ENCODE measurements at regions not wholly inside any gene's neighbourhood (a gene's known extent, or its start where the extent isn't known, plus 50 kb on each side); places are given as distances from the start of the nearest gene placed in this dataset.
"Not testable (repeated sequence)": the region's sequence is repeated elsewhere in the genome, so short reads cannot be mapped to it uniquely, and the experiment has no call there.

GRCh38 chr2:215552144-215552580 lies 116.3 kb upstream of the FN1 start:
- Mint-ChIP-seq H3K36me3 (ENCODE audit: low read depth) (no peaks in the 10 kb centered on the region), H3K27ac (no peak overlapping the region), H3K4me1 (ENCODE audit: low read depth) (no peaks in the 10 kb centered on the region), H3K27me3 (peaks cover 15% of the 10 kb centered on the region), H3K4me3 (no peak overlapping the region), H3K9me3 (no peaks in the 10 kb centered on the region)
- intact Hi-C loops (cut with micrococcal nuclease), result no loop called here

GRCh38 chr2:215550331-215550730 lies 114.5 kb upstream of the FN1 start:
- H3K9me3 Mint-ChIP-seq, result no peaks in the 10 kb centered on the region

GRCh38 chr2:215548714-215549113 lies 112.8 kb upstream of the FN1 start:
- no peak overlapping the region for H3K4me3 Mint-ChIP-seq
- H3K9me3 Mint-ChIP-seq, result no peaks in the 10 kb centered on the region
- no peak overlapping the region for H3K27ac Mint-ChIP-seq
- peaks cover 14% of the 10 kb centered on the region for H3K27me3 Mint-ChIP-seq
- H3K36me3 Mint-ChIP-seq (ENCODE audit: low read depth), result no peaks in the 10 kb centered on the region
- intact Hi-C loops (cut with micrococcal nuclease), result no loop called here
- H3K4me1 Mint-ChIP-seq (ENCODE audit: low read depth), result peaks cover 1% of the 10 kb centered on the region

More at GRCh38 chr2:215550331-215550730, 114.5 kb upstream of the FN1 start:
- H3K4me3 Mint-ChIP-seq, result no peak overlapping the region
- no peaks in the 10 kb centered on the region for H3K4me1 Mint-ChIP-seq (ENCODE audit: low read depth)
- intact Hi-C loops (cut with micrococcal nuclease), result no loop called here
- H3K36me3 Mint-ChIP-seq (ENCODE audit: low read depth), result no peaks in the 10 kb centered on the region
- peaks cover 14% of the 10 kb centered on the region for H3K27me3 Mint-ChIP-seq
- no peak overlapping the region for H3K27ac Mint-ChIP-seq

DNA sequence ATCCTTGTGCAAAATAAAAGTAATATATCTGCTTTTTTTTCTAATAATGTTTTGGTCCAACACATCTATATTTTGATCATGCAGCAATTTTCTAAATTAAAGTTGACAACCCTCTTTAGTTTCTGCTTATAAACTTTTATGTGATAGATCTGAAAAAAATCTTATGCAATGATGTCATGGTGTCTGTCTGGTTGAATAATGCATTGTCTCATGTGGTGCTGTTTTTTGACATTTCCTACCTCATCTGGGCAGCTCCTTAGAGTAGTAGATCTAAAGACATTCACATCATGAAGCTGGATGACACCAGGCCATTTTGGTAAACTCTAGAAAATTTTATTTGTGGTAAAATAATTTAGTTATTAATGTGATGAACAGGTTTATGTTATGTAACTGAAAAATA lies 106.8 kb upstream of the FN1 start:
- Mint-ChIP-seq H3K27me3 (peaks cover 15% of the 10 kb centered on the region), H3K27ac (no peak overlapping the region), H3K36me3 (ENCODE audit: low read depth) (no peaks in the 10 kb centered on the region), H3K9me3 (peaks cover 6% of the 10 kb centered on the region), H3K4me3 (no peak overlapping the region), H3K4me1 (ENCODE audit: low read depth) (peaks cover 8% of the 10 kb centered on the region)
- intact Hi-C loops (cut with micrococcal nuclease), result no loop called here

- H3K27me3 Mint-ChIP-seq, result peaks cover 12% of the 10 kb centered on the region
- no peak overlapping the region for H3K4me3 Mint-ChIP-seq
- intact Hi-C loops (cut with micrococcal nuclease), result no loop called here
- H3K27ac Mint-ChIP-seq, result no peak overlapping the region
- H3K4me1 Mint-ChIP-seq (ENCODE audit: low read depth), result peaks cover 12% of the 10 kb centered on the region
- peaks cover 6% of the 10 kb centered on the region for H3K9me3 Mint-ChIP-seq
- no peaks in the 10 kb centered on the region for H3K36me3 Mint-ChIP-seq (ENCODE audit: low read depth)
Observed at GRCh38 chr2:215540658-215541057, 104.8 kb upstream of the FN1 start.

GRCh38 chr2:215537611-215538010 lies 101.7 kb upstream of the FN1 start:
- Mint-ChIP-seq H3K27ac (no peak overlapping the region), H3K4me3 (no peak overlapping the region), H3K4me1 (ENCODE audit: low read depth) (peaks cover 22% of the 10 kb centered on the region), H3K27me3 (peaks cover 12% of the 10 kb centered on the region), H3K36me3 (ENCODE audit: low read depth) (no peaks in the 10 kb centered on the region), H3K9me3 (peaks cover 20% of the 10 kb centered on the region)
- intact Hi-C loops (cut with micrococcal nuclease), result no loop called here

DNA sequence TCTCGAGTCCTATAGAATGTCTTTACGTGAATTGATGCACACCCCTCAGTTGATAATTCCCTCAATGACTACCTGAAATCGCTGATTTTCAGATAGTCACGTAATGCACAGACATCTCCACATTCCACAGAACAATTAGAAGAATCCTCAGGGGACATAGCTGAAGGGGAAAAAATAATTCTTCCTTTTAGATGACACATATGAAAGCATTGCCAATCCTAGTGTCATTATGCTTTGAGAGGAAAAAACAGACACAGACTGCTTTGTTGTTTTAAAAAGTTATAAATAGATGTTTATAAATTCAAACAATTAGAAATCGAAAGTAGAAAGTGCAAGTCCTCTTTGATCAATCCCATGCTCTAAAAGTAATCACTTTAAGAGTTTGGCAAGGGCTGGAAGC lies 100.6 kb upstream of the FN1 start:
- Mint-ChIP-seq H3K4me3 (no peak overlapping the region), H3K36me3 (ENCODE audit: low read depth) (no peaks in the 10 kb centered on the region), H3K27ac (no peak overlapping the region), H3K4me1 (ENCODE audit: low read depth) (peaks cover 22% of the 10 kb centered on the region), H3K27me3 (peaks cover 12% of the 10 kb centered on the region), H3K9me3 (peaks cover 14% of the 10 kb centered on the region)
- intact Hi-C loops (cut with micrococcal nuclease), result no loop called here

DNA sequence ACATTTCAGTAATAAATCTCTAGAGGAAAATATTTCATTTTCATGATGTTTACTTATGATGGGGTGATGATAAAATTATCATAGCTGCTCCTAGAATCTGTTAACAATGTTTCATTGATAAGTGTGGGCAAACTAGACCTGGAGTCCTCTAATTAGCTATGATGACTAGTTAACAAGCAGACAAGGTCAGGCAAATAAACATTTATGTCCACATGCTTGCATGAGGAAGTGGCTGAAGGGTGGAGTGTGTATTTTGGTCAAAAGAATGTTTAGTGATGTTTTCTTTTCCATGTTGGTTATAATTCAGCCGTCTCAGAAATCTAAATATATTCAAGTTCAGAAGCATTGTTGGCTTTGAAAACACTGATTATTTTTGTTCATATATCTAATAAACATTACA lies 99.9 kb upstream of the FN1 start:
- Mint-ChIP-seq H3K36me3 (ENCODE audit: low read depth) (no peaks in the 10 kb centered on the region), H3K4me3 (no peak overlapping the region)

DNA sequence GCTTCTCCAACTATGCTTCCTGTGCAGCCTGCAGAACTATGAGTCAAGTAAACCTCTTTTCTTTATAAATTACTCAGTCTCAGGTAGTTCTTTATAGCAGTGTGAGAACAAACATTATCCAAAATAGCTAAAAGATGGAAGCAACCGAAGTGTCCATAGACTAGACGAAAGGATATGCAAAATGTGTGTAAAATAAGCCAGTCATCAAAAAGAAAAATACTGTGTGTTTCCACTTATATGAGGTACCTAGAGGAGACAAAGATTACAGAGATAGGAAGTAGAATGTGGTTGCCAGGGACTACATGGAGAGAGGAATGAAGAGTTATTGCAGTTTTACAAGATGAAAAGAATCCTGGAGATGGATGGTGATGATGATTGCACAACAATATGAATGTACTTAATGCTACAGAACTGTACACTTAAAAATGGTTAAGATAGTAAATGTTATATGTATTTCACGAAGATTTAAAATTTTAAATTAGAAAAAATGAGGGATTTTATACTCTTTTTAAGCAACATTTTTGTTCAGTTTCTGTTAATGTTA lies 99.3 kb upstream of the FN1 start:
- intact Hi-C loops (cut with micrococcal nuclease), result no loop called here
- H3K9me3 Mint-ChIP-seq, result peaks cover 14% of the 10 kb centered on the region
- H3K27ac Mint-ChIP-seq, result no peak overlapping the region
- peaks cover 14% of the 10 kb centered on the region for H3K27me3 Mint-ChIP-seq
- H3K4me1 Mint-ChIP-seq (ENCODE audit: low read depth), result peaks cover 22% of the 10 kb centered on the region
- no peaks in the 10 kb centered on the region for H3K36me3 Mint-ChIP-seq (ENCODE audit: low read depth)
- H3K4me3 Mint-ChIP-seq, result no peak overlapping the region

More for the DNA sequence above, 99.9 kb upstream of the FN1 start:
- H3K27me3 Mint-ChIP-seq, result peaks cover 12% of the 10 kb centered on the region
- intact Hi-C loops (cut with micrococcal nuclease), result no loop called here
- no peak overlapping the region for H3K27ac Mint-ChIP-seq
- H3K4me1 Mint-ChIP-seq (ENCODE audit: low read depth), result peaks cover 22% of the 10 kb centered on the region
- H3K9me3 Mint-ChIP-seq, result peaks cover 14% of the 10 kb centered on the region

GRCh38 chr2:215533716-215534115 lies 97.8 kb upstream of the FN1 start:
- Mint-ChIP-seq H3K4me1 (ENCODE audit: low read depth) (peaks cover 22% of the 10 kb centered on the region), H3K9me3 (peaks cover 14% of the 10 kb centered on the region)
- intact Hi-C loops (cut with micrococcal nuclease); H3K27me3 Mint-ChIP-seq; H3K27ac Mint-ChIP-seq; H3K4me3 Mint-ChIP-seq; H3K36me3 Mint-ChIP-seq (ENCODE audit: low read depth): not testable (repeated sequence)

- intact Hi-C loops (cut with micrococcal nuclease), result no loop called here
Observed at GRCh38 chr2:215532844-215533243, 97.0 kb upstream of the FN1 start.

GRCh38 chr2:215531284-215531683 lies 95.4 kb upstream of the FN1 start:
- intact Hi-C loops (cut with micrococcal nuclease), result no loop called here
- Mint-ChIP-seq H3K9me3 (peaks cover 14% of the 10 kb centered on the region), H3K4me3 (no peak overlapping the region)

More at GRCh38 chr2:215532844-215533243, 97.0 kb upstream of the FN1 start:
- Mint-ChIP-seq H3K36me3 (ENCODE audit: low read depth) (no peaks in the 10 kb centered on the region), H3K9me3 (peaks cover 14% of the 10 kb centered on the region), H3K27ac (no peak overlapping the region), H3K27me3 (peaks cover 5% of the 10 kb centered on the region), H3K4me1 (ENCODE audit: low read depth) (peaks cover 22% of the 10 kb centered on the region), H3K4me3 (no peak overlapping the region)

GRCh38 chr2:215530191-215530968 lies 94.5 kb upstream of the FN1 start:
- no peaks in the 10 kb centered on the region for H3K36me3 Mint-ChIP-seq (ENCODE audit: low read depth)
- H3K4me3 Mint-ChIP-seq, result no peak overlapping the region
- no peak overlapping the region for H3K27ac Mint-ChIP-seq
- peaks cover 12% of the 10 kb centered on the region for H3K9me3 Mint-ChIP-seq
- peaks cover 12% of the 10 kb centered on the region for H3K27me3 Mint-ChIP-seq
- peaks cover 18% of the 10 kb centered on the region for H3K4me1 Mint-ChIP-seq (ENCODE audit: low read depth)
- intact Hi-C loops (cut with micrococcal nuclease), result no loop called here

More at GRCh38 chr2:215531284-215531683, 95.4 kb upstream of the FN1 start:
- H3K27ac Mint-ChIP-seq, result no peak overlapping the region
- peaks cover 18% of the 10 kb centered on the region for H3K4me1 Mint-ChIP-seq (ENCODE audit: low read depth)
- no peaks in the 10 kb centered on the region for H3K36me3 Mint-ChIP-seq (ENCODE audit: low read depth)
- H3K27me3 Mint-ChIP-seq, result peaks cover 11% of the 10 kb centered on the region

DNA sequence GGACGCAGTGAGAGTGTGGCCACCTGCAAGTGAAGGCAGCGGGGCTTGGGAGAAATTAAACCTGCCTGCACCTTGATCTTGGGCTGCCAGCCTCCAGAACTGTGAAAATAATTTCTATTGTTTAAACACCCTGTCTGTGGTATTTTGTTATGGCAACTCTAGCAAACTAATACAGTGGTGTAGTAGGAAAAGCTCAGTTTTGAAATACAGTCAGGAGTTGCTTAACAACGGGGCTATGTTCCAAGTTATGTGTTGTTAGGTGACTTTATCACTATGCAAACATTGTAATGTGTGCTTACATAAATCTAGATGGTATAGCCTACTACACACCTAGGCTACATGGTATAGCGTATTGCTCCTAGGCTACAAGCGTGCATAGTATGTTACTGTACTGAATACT lies 93.4 kb upstream of the FN1 start:
- Mint-ChIP-seq H3K4me3 (no peak overlapping the region), H3K27me3 (peaks cover 12% of the 10 kb centered on the region), H3K27ac (no peak overlapping the region), H3K9me3 (peaks cover 1% of the 10 kb centered on the region), H3K36me3 (ENCODE audit: low read depth) (no peaks in the 10 kb centered on the region), H3K4me1 (ENCODE audit: low read depth) (peaks cover 8% of the 10 kb centered on the region)
- intact Hi-C loops (cut with micrococcal nuclease), result no loop called here
